ENCODE measurements at regions not wholly inside any gene's neighbourhood (a gene's known extent, or its start where the extent isn't known, plus 50 kb on each side); places are given as distances from the start of the nearest gene placed in this dataset.

DNA sequence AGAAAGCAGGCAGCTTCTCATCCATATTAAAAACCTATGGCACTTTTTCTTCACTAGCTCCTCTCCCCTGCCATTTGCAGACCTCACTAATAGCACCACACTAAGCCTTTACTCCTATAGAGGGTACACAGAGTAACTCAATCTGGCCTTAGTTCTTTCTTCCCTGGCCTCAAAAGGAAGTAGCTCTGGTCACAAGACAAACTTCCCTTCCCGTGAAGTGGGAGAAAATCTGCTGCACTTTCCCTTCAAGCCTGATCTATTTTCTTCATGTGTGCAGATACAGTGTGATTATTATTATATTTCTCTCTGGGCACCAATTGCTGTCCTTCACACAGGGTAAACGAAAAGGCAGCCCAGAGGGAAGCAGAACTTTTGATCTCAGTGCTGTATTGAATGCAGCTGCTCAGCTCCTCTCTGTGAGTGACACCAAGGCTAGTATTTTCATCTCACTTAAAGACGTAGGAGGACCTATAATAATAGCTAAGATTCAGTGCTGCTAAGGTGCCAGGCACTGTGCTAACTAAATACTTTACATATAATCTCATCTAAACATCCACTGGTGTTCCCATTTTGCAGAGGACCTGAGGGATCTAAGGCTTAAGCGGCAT is 61.9 kb upstream of the RASGRP1 start:
- TF ChIP-seq, protein P1, sequence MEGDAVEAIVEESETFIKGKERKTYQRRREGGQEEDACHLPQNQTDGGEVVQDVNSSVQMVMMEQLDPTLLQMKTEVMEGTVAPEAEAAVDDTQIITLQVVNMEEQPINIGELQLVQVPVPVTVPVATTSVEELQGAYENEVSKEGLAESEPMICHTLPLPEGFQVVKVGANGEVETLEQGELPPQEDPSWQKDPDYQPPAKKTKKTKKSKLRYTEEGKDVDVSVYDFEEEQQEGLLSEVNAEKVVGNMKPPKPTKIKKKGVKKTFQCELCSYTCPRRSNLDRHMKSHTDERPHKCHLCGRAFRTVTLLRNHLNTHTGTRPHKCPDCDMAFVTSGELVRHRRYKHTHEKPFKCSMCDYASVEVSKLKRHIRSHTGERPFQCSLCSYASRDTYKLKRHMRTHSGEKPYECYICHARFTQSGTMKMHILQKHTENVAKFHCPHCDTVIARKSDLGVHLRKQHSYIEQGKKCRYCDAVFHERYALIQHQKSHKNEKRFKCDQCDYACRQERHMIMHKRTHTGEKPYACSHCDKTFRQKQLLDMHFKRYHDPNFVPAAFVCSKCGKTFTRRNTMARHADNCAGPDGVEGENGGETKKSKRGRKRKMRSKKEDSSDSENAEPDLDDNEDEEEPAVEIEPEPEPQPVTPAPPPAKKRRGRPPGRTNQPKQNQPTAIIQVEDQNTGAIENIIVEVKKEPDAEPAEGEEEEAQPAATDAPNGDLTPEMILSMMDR (IDR thresholded peaks at IDR 0.05) = no peak
- TF ChIP-seq POLR2A (IDR thresholded peaks at IDR 0.05) = no peak

Data from lower leg skin (tissue), 3 donors.